ENCODE measurements at regions not wholly inside any gene's neighbourhood (a gene's known extent, or its start where the extent isn't known, plus 50 kb on each side); places are given as distances from the start of the nearest gene placed in this dataset.

DNA sequence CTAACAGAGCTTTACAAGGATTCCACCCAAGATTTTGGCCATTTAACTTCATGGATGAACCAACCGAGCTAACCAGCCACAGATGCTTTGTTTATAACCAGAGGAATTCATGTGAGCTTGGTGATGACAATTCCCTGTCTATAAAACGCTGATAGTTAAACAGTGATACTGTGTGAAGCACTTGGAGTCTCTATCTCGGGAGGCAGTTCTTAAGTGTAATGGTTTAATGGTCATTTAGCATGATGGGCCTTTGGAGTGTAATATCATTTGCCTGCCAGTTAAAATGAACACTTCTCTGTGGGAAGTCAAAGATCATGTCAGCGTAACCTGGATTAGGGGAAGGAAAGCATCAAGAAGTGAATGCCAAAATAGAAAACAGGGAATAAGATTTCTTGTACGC is 368.6 kb upstream of the THRB start:
- TF ChIP-seq CTCF (conservative IDR thresholded peaks at IDR 0.05 in 1 of 2, IDR thresholded peaks at IDR 0.05 in 1 of 2; ENCODE audit: extremely low read depth in 1 of 2, insufficient read depth in 1 of 2, low read depth in 1 of 2, low read length in 2 of 2): no peak
- TF ChIP-seq EZH2 (IDR thresholded peaks at IDR 0.05; ENCODE audit: borderline replicate concordance, low read length): no peak

All from mammary epithelial cell (primary cell).